Effector CD8-positive, alpha-beta T cell (primary cell): ENCODE measurements at regions not wholly inside any gene's neighbourhood (a gene's known extent, or its start where the extent isn't known, plus 50 kb on each side); places are given as distances from the start of the nearest gene placed in this dataset.
"Not testable (repeated sequence)": the region's sequence is repeated elsewhere in the genome, so short reads cannot be mapped to it uniquely, and the experiment has no call there.

Experiments
- DNase-seq: peaks from one replicate; lab custom pipeline; 2025; lab: John Stamatoyannopoulos, UW

- no peak for DNase-seq
These were observed 175.7 kb upstream of the MDFIC2 start for GRCh38 chr3:70488131-70488530.

DNA sequence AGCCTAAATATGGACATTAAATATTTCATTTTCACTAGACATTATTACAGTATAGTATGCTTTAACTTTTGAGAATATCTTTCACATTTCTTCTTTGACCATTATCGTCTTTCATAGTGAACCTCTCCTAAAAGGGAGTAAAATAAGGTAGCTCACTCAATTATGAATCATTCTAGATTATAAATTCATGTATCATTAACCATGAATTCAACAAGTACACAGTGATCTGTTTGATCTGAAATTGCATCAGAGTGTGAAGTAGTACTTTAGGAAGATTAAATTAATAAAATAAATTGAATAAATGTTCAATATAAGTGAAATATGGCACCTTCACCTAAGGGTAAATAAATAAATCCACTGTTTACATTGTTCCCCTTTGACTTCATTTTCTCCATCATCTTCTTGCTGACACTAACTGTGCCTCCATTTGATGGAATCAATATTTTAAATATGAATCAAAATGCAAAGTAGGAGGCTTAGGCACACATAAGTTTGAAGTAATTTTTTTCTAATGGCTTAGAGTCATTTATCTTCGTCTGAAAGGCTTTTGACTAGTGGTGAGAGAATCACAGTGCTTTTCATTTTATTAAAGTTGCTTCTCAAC, 174.1 kb upstream of the MDFIC2 start:
- no peak for DNase-seq

DNA sequence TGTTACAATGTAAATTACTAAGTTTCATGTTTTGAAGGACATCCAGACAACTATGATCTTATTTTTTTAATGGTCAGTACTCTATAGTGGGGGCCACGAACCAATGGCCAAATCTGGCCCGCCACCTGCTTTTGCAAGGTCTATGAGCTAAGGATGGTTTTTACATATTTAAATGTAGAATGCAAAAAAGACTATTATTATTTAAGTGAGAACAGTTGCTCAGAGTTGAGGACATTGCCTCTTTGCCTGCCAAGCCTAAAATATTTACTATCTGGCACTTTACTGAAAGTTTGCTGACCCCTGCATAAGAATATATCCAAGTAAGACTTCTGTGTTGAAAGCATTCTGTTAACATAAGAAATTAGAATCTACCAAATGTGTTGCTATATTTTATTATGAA, 163.7 kb upstream of the MDFIC2 start:
- no peak for DNase-seq

DNA sequence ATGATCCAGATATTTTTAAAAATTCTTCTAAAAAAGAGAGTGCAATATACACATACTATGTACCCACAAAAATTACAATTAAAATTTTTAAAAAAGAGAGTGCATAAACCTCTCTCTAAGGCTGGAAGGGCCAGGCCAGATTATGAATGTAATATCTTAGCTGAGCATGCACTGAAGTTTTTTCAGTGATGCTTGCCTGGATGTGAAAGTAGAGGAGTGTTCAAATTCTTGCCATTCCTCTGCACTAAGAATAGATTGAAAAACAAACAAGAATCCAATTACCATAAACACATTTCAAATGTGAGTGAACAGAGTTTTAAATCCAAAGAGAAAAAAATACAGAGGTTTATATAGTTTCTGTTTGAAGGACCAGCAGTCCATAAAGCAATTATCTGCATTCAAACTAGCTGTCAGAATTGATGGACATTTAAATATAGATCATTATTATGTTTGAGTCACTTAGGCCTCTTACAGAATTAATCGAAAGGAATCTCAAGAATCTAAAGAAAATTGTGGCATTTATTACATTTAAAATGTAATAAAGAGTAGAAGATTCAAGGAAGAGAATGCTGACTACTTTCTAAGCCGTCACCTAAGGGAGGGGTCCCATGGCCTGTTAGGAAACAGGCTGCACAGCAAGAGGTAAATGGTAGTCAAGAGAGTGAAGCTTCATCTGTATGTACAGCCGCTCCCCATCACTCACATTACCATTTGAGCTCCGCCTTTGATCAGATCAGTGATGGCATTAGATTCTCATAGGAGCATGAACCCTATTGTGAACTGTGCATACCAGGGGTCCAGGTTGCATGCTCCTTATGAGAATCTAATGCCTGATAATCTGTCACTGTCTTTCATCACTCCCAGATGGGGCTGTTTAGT, 159.3 kb upstream of the MDFIC2 start:
- no peak for DNase-seq

DNA sequence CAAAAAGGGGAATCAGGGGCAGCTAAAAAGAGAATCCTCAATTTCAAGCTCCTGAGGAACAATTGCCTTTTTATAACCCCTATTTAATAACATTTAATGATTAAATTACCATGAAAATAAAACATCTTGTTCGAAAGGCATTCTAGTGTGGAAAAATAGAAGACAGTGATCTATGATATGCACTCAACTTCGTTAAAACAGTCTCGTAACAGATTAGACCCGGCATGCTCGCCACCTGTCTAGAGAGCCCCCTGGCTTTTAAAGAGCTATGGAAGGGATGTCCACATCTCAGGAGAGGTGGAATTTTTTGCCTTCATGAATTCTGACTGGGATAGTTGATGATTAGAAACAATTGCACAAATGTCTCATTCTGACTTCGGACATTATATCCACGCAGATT, 153.7 kb upstream of the MDFIC2 start:
- no peak for DNase-seq

- DNase-seq, result no peak
These were observed 152.4 kb upstream of the MDFIC2 start for GRCh38 chr3:70464876-70465275.

DNA sequence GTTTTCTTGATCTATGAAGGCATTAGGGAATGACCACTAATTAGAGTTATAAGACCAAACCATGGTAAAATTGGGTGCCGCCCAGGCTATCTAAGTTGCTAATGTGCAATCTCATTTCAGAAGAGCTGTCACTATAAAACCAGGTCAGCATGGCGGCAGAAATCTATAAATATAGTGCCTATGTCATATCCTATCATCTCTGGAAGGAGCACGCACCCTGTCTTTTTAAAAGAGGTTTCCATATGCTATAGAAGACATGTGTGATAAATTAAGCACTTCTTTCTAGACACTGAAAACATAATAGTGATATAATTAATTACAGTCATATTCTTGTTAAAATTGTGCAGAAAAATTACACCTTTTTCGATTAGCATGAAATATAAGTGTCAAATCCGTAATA, 152.0 kb upstream of the MDFIC2 start:
- no peak for DNase-seq

DNA sequence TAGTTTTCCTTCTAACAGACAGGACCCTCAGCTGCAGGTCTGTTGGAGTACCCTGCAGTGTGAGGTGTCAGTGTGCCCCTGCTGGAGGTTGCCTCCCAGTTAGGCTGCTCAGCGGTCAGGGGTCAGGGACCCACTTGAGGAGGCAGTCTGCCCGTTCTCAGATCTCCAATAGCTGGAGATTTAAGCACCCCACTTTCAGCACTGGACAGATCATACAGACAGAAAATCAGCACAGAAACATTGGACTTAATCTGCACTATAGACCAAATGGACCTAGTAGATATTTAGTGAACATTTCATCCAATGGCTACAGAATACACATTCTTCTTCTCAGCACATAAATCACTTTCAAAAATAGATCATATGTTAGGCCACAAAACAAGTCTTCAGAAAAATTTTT, 137.8 kb upstream of the MDFIC2 start:
- not testable (repeated sequence) for DNase-seq

DNA sequence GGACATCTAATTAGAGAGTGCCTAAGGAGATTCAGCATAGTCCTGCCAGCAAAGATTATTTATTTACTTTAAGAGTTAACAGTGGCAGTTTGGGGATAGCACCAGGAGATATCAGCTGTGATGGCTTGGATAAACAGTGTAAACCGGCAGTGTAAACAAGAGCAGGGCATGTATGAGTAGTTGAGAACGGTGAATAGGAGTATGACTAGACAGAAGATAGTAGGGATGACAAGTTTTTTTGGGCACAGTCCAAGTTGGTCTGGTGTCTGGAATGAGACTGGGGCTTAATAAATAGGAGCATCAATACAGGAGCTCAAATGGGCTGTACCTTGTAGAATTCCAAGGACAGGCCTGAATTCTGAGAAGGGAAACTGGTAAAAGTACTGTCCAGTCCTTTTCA, 123.0 kb upstream of the MDFIC2 start:
- DNase-seq, result not testable (repeated sequence)

- no peak for DNase-seq
These were observed 120.7 kb upstream of the MDFIC2 start for GRCh38 chr3:70433091-70433490.

DNA sequence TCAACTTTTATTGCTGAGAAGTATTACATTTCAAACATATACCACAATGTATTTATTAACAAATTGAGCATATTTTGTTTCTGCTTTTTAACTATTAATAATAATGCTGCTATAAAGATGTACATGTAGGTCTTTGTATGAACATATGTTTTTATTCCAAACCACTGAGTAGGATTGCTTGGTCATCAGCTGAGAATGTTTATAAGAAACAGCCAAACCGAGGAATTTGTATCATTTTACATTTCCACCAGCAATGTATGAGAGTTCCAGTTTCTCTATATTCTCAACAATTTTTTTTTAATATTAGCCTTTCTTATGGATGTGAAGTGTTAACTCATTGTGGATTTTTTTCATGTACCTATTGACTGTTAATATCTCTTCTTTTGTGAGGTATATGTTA, 119.5 kb upstream of the MDFIC2 start:
- DNase-seq, result no peak

DNA sequence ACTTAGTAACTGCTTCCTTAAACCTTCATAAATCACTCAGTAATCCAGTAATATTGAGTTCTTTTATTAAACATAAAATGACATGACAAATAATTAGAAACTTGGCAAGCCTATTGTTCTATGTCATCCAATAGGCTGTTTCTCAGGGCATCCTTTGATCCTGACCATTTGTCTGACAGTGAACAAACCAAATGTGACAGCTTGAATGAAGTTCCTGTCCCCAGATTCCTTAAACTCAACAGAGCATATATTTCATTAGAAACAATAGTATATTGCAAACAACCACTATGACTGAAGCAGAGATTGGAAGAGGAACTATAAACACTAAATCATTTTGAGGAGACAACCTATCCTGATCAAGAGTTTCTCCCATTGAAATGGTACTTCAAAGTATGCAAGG, 113.6 kb upstream of the MDFIC2 start:
- DNase-seq, result no peak

GRCh38 chr3:70421506-70421905, 109.1 kb upstream of the MDFIC2 start:
- DNase-seq, result no peak

GRCh38 chr3:70409018-70409417, 96.6 kb upstream of the MDFIC2 start:
- DNase-seq, result no peak

DNA sequence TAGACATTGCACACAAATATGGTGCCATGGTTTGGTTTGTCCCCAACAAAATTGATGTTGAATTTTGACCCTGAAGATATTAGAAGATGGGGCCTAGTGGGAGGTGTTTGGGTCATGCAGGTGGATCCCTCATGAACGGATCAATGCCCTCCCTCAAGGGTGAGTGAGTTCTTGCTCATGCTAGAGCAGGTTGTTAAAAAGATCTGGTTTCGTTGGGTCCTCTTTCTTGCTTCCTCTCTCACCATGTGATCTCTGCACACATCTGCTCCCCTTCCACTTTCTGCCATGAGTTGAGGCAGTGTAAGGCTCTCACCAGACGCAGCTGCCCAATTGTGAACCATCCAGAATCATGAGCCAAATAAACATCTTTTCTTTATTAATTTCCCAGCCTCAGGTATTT, 87.8 kb upstream of the MDFIC2 start:
- DNase-seq, result no peak

DNA sequence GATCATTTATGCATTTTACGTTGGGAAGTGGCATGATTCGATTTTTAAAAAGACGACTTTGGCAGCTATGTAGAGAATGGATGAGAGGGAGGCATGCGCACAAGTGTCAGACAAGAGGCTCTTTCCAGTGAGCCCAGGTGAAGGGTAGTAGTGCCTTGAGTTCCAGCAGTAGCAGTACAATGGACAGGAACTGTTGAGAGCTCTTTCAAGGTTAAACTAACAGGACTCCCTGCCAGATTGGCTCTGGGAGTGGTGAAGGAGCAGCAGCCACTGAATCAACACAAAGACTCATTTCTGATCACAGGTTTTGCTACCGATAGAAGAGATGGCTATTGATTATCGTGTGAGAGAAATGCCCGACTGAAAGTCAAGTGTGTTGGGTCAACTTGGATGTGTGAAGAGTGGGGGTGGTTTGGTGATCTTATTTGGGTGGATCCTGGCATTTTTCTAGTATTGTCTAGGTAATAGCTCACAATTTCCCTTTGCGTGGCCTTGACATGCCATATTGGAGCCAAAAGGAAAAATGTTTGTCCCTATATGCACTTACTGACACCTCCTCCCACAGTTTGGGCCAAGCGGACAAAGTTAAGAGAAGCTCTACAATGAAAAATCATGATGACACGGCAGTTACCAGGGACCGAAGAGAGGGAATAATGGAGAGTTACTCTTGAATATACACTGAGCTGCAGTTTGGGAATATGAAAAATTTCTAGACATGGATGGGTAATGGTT, 81.6 kb upstream of the MDFIC2 start:
- no peak for DNase-seq

GRCh38 chr3:70392227-70392626, 79.8 kb upstream of the MDFIC2 start:
- no peak for DNase-seq

DNA sequence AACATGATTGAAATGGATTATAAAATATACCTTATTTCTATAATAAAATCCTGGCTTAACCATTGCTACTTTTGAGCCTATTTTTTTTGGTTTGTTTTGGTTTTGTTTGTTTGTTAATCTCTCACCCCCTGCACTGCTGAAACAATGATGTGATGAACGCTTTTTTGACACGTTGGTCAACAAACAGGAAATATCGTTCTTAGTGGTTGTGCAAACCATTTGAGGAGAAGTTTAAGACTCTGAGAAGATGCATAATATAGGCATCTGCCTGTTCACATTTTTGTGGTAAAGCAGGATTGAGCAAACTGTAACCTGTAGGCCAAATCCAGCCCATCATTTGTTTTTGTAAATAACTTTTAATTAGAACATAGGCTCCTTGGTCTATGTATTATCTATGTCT, 75.5 kb upstream of the MDFIC2 start:
- DNase-seq, result no peak

DNA sequence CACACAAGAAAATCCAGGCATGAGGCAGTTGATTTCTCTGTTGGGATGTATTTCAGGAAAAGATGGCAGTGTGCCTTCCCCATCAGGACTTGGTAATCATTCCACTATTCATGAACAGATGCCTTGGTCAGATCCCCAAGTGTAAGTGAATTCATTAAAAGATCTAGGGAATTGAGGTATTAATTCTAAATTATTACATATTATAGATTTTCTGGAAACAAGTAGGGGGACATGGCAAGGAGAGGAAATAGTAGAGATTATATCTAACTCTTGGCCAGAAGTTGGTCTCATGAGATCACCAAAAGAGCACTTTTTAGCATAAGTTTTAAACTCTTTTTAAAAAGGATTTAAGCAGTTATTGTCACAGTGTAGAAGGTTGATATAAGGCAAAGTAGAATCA, 74.4 kb upstream of the MDFIC2 start:
- no peak for DNase-seq

GRCh38 chr3:70386043-70386442, 73.6 kb upstream of the MDFIC2 start:
- DNase-seq, result no peak

- DNase-seq, result no peak
These were observed 71.0 kb upstream of the MDFIC2 start for GRCh38 chr3:70383360-70383831.

DNA sequence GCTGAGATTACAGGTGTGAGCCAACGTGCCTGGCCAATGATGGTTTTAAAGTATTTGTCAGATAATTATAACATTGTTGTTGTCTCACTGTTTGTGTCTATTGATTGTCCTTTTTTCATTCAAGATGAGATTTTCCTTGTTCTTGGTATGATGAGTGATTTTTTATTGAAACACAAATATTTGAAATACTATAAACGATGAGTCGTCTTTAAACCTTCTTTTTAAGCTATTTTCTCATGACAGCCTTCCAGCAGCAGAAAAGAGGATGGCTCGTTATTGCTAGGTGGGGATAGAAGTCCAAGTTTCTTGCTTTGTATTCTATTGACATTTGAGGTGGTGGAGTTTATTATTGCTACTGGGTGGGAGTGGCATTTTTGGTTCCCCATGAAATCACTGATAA, 61.7 kb upstream of the MDFIC2 start:
- DNase-seq, result no peak
